Endothelial cell of umbilical vein (primary cell): ENCODE measurements at regions not wholly inside any gene's neighbourhood (a gene's known extent, or its start where the extent isn't known, plus 50 kb on each side); places are given as distances from the start of the nearest gene placed in this dataset.

Source experiments
- CTCF ChIP-seq, 2 donors: IDR thresholded peaks; 1 replicate in 1 of 2; 2 replicates in 1 of 2; pipeline ENCODE4 v1.5.1; 2011; ENCODE audit warnings: low read length in 2 of 2, mild to moderate bottlenecking in 2 of 2, moderate library complexity in 2 of 2, control low read depth in 1 of 2, inconsistent platforms in 1 of 2, low read depth in 1 of 2; ENCODE audit not compliant: insufficient read depth in 1 of 2; ENCODE audit errors: extremely low read depth in 1 of 2
- POLR2A ChIP-seq: IDR thresholded peaks from 2 replicates; pipeline ENCODE4 v1.6.1; 2012; ENCODE audit warnings: low read depth, mild to moderate bottlenecking, control low read depth, low read length
- POLR2AphosphoS5 ChIP-seq: IDR thresholded peaks from 2 replicates; pipeline ENCODE4 v1.6.1; 2012; ENCODE audit warnings: low read depth, mild to moderate bottlenecking, control low read depth, low read length, moderate library complexity; ENCODE audit not compliant: insufficient read depth
- TF ChIP-seq, protein P1 (sequence below): IDR thresholded peaks from 2 replicates; pipeline ENCODE4 v1.6.1; 2011; ENCODE audit not compliant: insufficient read depth, insufficient read length

DNA sequence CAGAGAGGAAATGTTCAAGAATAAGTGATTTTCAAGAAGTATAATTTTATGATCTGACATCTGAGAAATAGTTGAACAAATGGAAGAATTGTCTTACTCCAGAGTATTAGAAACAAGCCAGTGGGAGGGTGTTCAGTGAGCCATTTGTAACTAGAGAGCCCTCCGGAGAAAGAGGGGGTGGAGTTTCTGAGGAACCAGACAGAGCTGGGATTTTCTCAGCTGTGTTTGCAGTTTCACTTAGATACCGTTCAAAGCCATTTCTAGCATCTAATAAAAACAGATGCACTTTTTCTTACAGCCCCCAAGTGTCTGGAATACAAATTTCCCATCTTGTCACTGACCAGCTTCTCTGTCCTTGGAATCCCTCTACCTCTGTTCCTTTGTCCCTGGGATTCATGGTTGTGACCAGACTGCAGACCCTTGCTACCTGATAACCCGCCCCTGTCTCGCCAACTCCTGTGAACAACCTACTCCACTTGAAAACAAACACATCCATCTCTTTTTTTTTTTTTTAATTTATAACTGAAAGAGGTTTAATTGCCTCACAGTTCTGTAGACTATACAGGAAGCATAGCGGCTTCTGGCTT, 132.8 kb upstream of the KLF3 start:
- TF ChIP-seq POLR2AphosphoS5: no peak
- TF ChIP-seq CTCF (IDR thresholded peaks at IDR 0.05; ENCODE audit: extremely low read depth in 1 of 2, insufficient read depth in 1 of 2, low read depth in 1 of 2, low read length in 2 of 2): no peak
- TF ChIP-seq POLR2A: no peak
- TF ChIP-seq, protein P1, sequence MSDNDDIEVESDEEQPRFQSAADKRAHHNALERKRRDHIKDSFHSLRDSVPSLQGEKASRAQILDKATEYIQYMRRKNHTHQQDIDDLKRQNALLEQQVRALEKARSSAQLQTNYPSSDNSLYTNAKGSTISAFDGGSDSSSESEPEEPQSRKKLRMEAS: no peak
